ENCODE measurements at regions not wholly inside any gene's neighbourhood (a gene's known extent, or its start where the extent isn't known, plus 50 kb on each side); places are given as distances from the start of the nearest gene placed in this dataset. TPM values are rescaled to one million over a fixed set of nuclear protein-coding genes. Genes with fewer than 3 reads are reported as not detected.

GRCh38 chr1:34695580-34695979, 59.3 kb upstream of the GJB5 start:
- no peak overlapping the region for H2AFZ ChIP-seq (ENCODE audit: low read length)
- no peak for DNase-seq
- no peaks in the 10 kb centered on the region for H3K27me3 ChIP-seq (ENCODE audit: low read length)
- no peak overlapping the region for H3K27ac ChIP-seq (ENCODE audit: low read length)
- no peaks in the 10 kb centered on the region for H3K36me3 ChIP-seq (ENCODE audit: insufficient read depth, low read length)
- no peaks in the 10 kb centered on the region for H3K9me2 ChIP-seq (replicated peaks; ENCODE audit: insufficient read depth, low read length)
- H3K9me3 ChIP-seq (ENCODE audit: low read length), result no peaks in the 10 kb centered on the region
- H3K9ac ChIP-seq (ENCODE audit: low read length), result no peak overlapping the region
- H3K79me2 ChIP-seq (ENCODE audit: low read length), result no peaks in the 10 kb centered on the region
- H4K20me1 ChIP-seq (ENCODE audit: insufficient read depth, low read depth, low read length), result no peaks in the 10 kb centered on the region
- no peak overlapping the region for H3K4me3 ChIP-seq (ENCODE audit: low read length)
- no peak overlapping the region for H3K4me2 ChIP-seq (ENCODE audit: low read depth, low read length, poor library complexity, severe bottlenecking)
- no peaks in the 10 kb centered on the region for H3K4me1 ChIP-seq (ENCODE audit: low read length)

GRCh38 chr1:34696230-34696629, 58.6 kb upstream of the GJB5 start:
- DNase-seq, result no peak
- H3K4me3 ChIP-seq (ENCODE audit: low read length), result no peak overlapping the region
- no peak overlapping the region for H3K4me2 ChIP-seq (ENCODE audit: low read depth, low read length, poor library complexity, severe bottlenecking)
- H3K27me3 ChIP-seq (ENCODE audit: low read length), result no peaks in the 10 kb centered on the region
- no peak overlapping the region for H3K27ac ChIP-seq (ENCODE audit: low read length)
- H3K9me2 ChIP-seq (replicated peaks; ENCODE audit: insufficient read depth, low read length), result no peaks in the 10 kb centered on the region
- no peak overlapping the region for H2AFZ ChIP-seq (ENCODE audit: low read length)
- H3K9ac ChIP-seq (ENCODE audit: low read length), result no peak overlapping the region
- no peaks in the 10 kb centered on the region for H3K36me3 ChIP-seq (ENCODE audit: insufficient read depth, low read length)
- no peaks in the 10 kb centered on the region for H3K4me1 ChIP-seq (ENCODE audit: low read length)
- no peaks in the 10 kb centered on the region for H3K79me2 ChIP-seq (ENCODE audit: low read length)
- no peaks in the 10 kb centered on the region for H4K20me1 ChIP-seq (ENCODE audit: insufficient read depth, low read depth, low read length)
- H3K9me3 ChIP-seq (ENCODE audit: low read length), result no peaks in the 10 kb centered on the region

GRCh38 chr1:34696981-34697380, 57.9 kb upstream of the GJB5 start:
- Histone ChIP-seq H3K27me3 (ENCODE audit: low read length) (no peaks in the 10 kb centered on the region), H2AFZ (ENCODE audit: low read length) (no peak overlapping the region)

GRCh38 chr1:34697818-34698217, 57.0 kb upstream of the GJB5 start:
- H3K9ac ChIP-seq (ENCODE audit: low read length), result no peak overlapping the region
- no peaks in the 10 kb centered on the region for H3K4me1 ChIP-seq (ENCODE audit: low read length)
- H3K9me2 ChIP-seq (replicated peaks; ENCODE audit: insufficient read depth, low read length), result no peaks in the 10 kb centered on the region
- no peak overlapping the region for H3K27ac ChIP-seq (ENCODE audit: low read length)
- H3K79me2 ChIP-seq (ENCODE audit: low read length), result no peaks in the 10 kb centered on the region
- H3K4me3 ChIP-seq (ENCODE audit: low read length), result no peak overlapping the region
- no peaks in the 10 kb centered on the region for H3K9me3 ChIP-seq (ENCODE audit: low read length)
- H4K20me1 ChIP-seq (ENCODE audit: insufficient read depth, low read depth, low read length), result no peaks in the 10 kb centered on the region
- no peak for DNase-seq
- H3K27me3 ChIP-seq (ENCODE audit: low read length), result no peaks in the 10 kb centered on the region
- H3K36me3 ChIP-seq (ENCODE audit: insufficient read depth, low read length), result no peaks in the 10 kb centered on the region
- H3K4me2 ChIP-seq (ENCODE audit: low read depth, low read length, poor library complexity, severe bottlenecking), result no peak overlapping the region
- no peak overlapping the region for H2AFZ ChIP-seq (ENCODE audit: low read length)

More at GRCh38 chr1:34696981-34697380, 57.9 kb upstream of the GJB5 start:
- Histone ChIP-seq H3K27ac (ENCODE audit: low read length) (no peak overlapping the region), H3K4me3 (ENCODE audit: low read length) (no peak overlapping the region), H3K4me1 (ENCODE audit: low read length) (no peaks in the 10 kb centered on the region), H4K20me1 (ENCODE audit: insufficient read depth, low read depth, low read length) (no peaks in the 10 kb centered on the region), H3K79me2 (ENCODE audit: low read length) (no peaks in the 10 kb centered on the region), H3K9me2 (replicated peaks; ENCODE audit: insufficient read depth, low read length) (no peaks in the 10 kb centered on the region), H3K36me3 (ENCODE audit: insufficient read depth, low read length) (no peaks in the 10 kb centered on the region), H3K9me3 (ENCODE audit: low read length) (no peaks in the 10 kb centered on the region), H3K4me2 (ENCODE audit: low read depth, low read length, poor library complexity, severe bottlenecking) (no peak overlapping the region), H3K9ac (ENCODE audit: low read length) (no peak overlapping the region)
- no peak for DNase-seq

GRCh38 chr1:34701326-34702060, 53.4 kb upstream of the GJB5 start:
- no peak overlapping the region for H3K27ac ChIP-seq (ENCODE audit: low read length)
- no peaks in the 10 kb centered on the region for H3K36me3 ChIP-seq (ENCODE audit: insufficient read depth, low read length)
- H4K20me1 ChIP-seq (ENCODE audit: insufficient read depth, low read depth, low read length), result no peaks in the 10 kb centered on the region
- no peaks in the 10 kb centered on the region for H3K79me2 ChIP-seq (ENCODE audit: low read length)
- H3K27me3 ChIP-seq (ENCODE audit: low read length), result no peaks in the 10 kb centered on the region
- H3K4me2 ChIP-seq (ENCODE audit: low read depth, low read length, poor library complexity, severe bottlenecking), result no peak overlapping the region
- no peaks in the 10 kb centered on the region for H3K9me2 ChIP-seq (replicated peaks; ENCODE audit: insufficient read depth, low read length)
- DNase-seq, result no peak
- no peak overlapping the region for H2AFZ ChIP-seq (ENCODE audit: low read length)
- no peak overlapping the region for H3K9ac ChIP-seq (ENCODE audit: low read length)
- H3K4me3 ChIP-seq (ENCODE audit: low read length), result no peak overlapping the region
- H3K9me3 ChIP-seq (ENCODE audit: low read length), result no peaks in the 10 kb centered on the region
- no peaks in the 10 kb centered on the region for H3K4me1 ChIP-seq (ENCODE audit: low read length)

Small RNA genes in the stretch of these regions (small RNA-seq; reads per million reads assigned to genes)
- not detected for gene MIR552
